Ovary (tissue), 3 donors: ENCODE measurements at regions not wholly inside any gene's neighbourhood (a gene's known extent, or its start where the extent isn't known, plus 50 kb on each side); places are given as distances from the start of the nearest gene placed in this dataset.

ENCODE experiments used
- CTCF ChIP-seq, 3 donors: fragments of 450-650 bp in 2 of 3; fragments of 200-600 bp in 1 of 3; IDR thresholded peaks; one replicate each; pipeline versions ENCODE4 v1.5.1 to v1.8.0; 2016 to 2022; ENCODE audit warnings: antibody characterized with exemption in 3 of 3, mild to moderate bottlenecking in 1 of 3
- POLR2A ChIP-seq: fragments of 450-650 bp; IDR thresholded peaks from one replicate; pipeline ENCODE4 v1.6.1; 2017; ENCODE audit warnings: antibody characterized with exemption, mild to moderate bottlenecking, moderate library complexity
- donor health status: DM: no; HTN: no; CAD: no.

DNA sequence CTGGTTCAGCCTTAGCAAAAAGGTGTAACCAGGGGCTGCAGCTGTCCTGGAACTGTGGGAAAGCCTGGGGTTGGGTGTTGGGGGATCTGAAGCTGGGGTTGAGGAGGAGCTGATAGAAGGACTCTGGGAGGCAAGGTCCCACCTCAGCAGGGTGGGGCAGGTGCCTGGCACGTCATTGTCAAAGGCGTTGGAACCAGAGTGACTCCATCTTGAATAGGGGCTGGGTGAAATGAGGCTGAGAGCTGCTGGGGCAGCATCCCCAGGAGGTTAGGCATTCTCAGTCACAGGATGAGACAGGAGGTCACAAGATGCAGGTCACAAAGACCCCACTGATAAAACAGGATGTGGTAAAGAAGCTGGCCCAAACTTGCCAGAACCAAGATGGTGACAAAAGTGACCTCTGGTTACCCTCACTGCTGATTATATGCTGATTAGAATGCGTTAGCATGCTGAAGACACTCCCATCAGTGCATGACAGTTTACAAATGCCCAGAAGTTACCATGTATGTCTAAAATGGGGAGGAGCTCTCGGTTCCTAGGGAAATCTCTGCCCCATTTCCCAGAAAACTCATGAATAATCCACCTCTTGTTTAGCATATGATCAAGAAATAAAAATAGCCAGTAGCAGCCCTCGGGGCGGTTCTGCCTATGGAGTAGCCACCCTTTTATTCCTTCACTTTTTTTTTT lies 85.4 kb downstream of the IER5 start:
- no peak for TF ChIP-seq CTCF (IDR thresholded peaks at IDR 0.05)
- TF ChIP-seq POLR2A, result no peak
